NCI-H2196 treated with DMSO at 0.1 percent for 48 hours (cell line): ENCODE measurements at regions not wholly inside any gene's neighbourhood (a gene's known extent, or its start where the extent isn't known, plus 50 kb on each side); places are given as distances from the start of the nearest gene placed in this dataset.
A peak's percentile ranks its signal among the peaks of the same experiment; 100 is the strongest.

Experiments
- DNase-seq: peaks from one replicate; lab custom pipeline; 2025; ENCODE audit not compliant: unreplicated experiment; lab: John Stamatoyannopoulos, UW

GRCh38 chr4:24637173-24637572 lies 52.8 kb upstream of the DHX15 start:
- DNase-seq, result no peak

- DNase-seq, result no peak
Measured at GRCh38 chr4:24638396-24638875, 54.1 kb upstream of the DHX15 start.

DNA sequence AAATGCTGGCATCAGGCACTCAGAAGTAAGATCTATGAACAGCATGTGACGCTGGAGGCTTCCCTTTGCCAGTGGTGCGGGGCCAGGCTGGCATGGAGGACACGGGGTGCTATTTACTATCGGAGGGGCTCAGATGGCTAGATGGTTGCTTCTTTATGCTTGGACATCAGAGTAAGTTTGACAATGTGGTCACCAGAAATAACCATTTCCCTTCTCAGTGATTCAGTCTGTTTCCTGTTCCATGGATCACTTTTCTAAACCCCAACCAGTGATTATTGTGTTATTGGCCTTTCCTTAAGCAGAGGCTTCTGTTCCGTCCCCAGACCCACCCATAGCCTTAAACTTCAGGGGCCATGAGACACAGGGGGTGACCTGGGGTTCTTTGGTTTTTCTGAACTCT lies 55.4 kb upstream of the DHX15 start:
- DNase-seq, result no peak

DNA sequence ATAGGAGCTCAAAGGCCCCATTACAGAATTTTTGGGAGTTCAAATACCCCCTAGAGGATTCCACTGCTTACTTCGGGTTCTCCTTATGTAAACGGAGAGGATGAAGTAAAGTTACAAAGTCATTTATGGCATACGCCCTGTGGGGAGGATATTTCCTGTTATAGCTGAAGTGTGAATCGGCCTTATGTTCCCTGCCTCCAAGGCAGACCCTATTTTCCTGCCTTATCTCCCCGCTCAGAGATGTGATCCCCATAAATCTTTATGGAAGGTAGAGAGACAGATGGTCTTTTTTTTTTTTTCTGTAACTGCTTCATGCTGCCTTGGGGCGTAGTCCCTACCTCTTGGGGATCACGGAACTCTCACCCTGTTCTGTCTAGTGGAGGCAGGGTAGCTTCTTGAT lies 56.0 kb upstream of the DHX15 start:
- no peak for DNase-seq

DNA sequence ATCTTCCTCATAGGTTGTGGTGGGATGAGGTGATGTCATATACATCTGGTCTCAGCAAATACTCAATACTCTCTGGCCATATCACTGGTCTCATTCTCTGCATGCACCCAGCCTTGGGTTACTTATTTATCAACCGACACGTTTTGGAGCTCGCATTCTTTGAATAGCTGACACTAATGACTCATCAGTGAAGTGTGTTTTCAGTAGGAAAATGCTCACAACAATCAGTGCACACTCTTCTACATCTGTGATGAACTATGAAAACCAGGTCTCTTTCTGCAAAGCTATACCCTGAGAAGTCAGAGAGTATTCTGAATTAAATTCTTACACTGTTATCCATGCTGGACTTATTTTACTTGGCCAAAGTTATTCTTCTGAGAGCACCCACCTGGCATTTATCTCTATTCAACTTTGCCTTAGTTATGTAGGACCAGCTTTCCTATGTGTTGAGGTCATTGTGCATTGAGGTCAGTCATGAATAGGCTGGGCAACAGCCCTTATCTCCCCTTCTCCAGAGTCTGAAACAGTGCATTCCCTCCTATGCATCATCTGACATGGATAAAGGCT lies 58.7 kb upstream of the DHX15 start:
- DNase-seq, result no peak

DNA sequence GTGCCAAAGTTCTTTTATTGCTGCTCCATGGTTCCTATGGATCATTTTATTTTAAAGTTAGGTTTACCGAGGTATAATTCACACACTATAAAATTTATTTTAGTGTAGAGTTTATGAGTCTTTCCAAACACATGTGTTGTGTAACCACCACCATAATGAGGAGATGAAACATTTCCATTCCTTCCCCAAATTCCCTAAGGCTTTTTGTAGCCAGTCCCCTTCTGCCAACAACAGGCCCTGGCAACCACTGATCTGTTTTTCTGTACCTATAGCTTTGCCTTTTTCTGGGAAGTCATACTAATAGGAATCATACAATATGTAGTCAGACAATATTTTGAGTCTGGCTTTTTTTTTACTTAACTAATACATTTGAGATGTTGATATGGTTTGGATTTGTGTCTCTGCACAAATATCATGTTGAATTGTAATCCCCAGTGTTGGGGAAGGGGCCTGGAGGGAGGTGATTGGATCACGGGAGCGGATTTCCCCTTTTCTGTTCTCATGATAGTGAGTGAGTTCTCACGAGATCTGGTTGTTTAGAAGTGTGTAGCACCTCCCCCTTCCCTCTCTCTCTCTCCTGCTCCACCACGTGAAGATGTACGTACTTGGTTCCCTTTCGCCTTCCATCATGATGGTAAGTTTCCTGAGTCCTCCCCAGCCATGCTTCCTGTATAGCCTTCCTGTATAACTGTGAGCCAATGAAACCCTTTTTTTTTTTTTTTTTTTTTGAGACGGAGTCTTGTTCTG lies 59.6 kb upstream of the DHX15 start:
- DNase-seq, result no peak

DNA sequence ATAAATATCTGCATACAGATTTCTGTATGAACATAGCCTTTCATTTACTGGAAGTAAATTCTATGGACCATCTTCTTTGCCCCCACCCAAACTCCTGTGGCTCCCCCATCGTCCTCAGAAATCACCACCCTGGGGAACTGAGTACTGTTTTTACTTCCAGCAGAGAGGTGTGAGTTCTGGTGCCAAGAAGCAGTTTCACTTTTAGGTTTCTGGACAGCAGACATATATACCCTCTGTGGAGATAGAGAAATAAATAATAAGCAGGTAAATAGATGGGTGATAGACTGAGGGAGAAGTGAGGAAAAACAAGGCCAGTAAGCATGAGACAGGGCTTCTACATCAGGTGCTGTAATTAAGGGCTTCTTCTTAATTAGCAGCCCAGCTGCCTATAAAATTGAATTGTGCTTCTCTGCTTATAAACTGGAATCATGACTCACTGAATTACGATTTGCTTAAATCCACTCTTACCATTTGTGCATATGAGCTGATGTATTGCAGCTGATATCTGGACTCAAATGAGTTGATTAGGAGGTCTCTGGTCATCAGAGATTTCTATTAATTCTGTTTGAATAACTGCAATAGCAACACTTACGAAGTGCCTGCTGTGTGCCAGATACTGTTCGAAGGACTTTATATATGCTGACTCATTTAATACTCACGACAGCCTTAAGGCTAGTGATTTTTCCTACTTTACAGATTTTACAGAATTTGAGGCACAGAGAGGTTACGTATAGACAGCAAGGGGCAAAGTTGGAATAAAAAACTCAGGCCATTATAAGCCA lies 60.8 kb upstream of the DHX15 start:
- no peak for DNase-seq

DNA sequence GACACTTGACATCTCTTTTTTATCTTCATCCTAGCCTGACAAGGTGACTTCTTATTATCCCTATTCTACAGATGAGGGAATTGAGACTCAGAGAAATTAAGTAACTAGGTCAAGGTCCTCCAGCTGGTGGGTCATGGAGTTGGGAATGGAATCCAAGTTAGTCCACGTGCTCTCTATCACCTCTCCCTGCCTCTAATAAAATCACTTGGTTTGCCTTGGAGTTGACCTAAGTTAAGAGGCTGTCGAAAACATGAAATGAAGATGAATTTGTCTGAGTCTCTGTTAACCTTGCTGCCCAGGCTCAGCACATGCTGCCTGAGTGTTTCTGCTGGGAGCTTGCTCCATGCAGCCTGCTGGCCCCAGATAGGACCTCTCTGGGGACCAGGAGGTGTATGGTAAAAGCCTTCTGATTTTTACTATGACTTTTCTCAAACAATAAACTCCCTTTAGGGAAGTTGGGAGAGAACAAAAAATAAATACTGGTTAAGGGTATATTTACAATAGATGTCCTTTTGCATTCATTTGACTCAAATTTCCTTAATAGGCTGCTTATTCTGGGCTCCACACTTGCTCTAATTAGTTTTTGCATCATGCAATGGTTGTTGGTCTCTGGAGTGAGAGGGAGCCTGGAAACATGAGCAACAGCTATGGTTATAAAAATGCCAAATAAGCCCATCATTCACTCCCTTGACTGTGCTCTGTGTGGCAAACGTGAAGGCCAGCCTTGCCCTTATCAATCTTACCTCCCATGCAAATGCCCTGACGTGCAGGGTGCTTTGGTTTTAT lies 61.6 kb upstream of the DHX15 start:
- no peak for DNase-seq

DNA sequence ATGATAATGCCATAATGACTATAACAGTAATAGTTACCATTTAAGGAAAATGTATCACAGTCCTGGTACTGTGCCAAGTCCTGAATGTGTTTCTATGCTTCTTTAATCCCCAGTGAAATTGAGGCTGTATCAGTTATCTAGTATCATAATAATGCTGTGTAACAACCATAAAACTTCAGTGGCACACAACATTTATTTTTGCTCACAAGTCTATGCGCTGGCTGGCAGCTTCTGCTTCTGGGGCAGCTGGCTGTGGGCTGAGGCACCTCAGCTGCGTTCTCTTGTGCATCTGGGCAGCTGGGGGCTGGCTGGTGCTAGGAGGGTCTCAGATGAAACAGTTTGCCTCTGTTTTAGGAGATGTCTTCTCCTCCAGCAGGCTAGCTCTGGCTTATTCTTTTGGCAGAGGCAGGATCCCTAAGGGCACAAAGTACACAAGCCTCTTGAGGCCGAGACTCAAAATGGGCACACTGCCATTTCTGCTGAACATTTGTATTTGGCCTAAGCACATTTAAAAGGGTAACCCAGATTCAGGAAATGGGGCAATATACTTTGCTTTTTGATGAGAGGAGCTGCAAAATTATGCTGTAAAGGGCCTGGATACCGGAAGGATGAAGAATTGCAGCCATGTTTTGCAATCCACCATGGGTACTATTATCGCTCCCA lies 62.6 kb upstream of the DHX15 start:
- DNase-seq, result no peak

- DNase-seq, result no peak
Measured at GRCh38 chr4:24650849-24651640, 66.7 kb upstream of the DHX15 start.

DNA sequence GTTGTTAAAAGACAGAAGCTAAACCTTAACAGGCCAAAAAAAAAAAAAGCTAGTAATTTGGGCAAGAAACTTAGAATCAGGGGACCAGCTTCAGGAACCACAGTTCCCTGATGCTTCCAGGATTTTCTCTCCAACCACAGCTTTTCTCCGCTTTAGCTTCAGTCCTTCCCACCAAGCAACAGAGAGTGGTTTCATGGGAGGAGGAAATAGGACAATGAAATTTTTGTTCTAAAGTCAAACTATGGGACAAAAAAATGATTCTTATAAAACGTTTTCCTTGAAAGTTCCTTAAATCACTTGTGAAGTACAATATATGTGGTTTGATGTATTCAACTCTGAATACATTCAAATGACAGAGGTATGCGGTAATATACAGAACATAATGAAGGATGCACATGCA lies 71.0 kb upstream of the DHX15 start:
- no peak for DNase-seq

- DNase-seq, result no peak
Measured at GRCh38 chr4:24655971-24656370, 71.6 kb upstream of the DHX15 start.

DNA sequence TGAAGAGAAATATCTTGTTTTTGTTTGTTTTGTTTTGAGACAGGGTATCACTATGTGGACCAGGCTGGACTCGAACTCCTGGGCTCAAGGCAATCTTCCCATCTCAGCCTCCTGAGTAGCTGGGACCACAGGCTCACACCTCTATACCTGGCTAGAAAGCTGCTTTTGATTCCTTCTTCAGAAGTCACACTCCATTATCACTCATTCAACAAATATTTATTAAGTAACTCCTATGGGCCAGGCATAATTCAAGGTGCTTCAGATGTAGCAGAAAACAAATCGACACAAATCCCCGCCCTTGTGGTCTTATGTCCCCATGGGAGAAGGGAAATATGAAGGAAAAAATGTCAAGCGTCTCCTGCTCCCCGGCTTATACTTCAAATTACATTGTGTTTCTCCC lies 72.6 kb upstream of the DHX15 start:
- DNase-seq, result no peak

DNA sequence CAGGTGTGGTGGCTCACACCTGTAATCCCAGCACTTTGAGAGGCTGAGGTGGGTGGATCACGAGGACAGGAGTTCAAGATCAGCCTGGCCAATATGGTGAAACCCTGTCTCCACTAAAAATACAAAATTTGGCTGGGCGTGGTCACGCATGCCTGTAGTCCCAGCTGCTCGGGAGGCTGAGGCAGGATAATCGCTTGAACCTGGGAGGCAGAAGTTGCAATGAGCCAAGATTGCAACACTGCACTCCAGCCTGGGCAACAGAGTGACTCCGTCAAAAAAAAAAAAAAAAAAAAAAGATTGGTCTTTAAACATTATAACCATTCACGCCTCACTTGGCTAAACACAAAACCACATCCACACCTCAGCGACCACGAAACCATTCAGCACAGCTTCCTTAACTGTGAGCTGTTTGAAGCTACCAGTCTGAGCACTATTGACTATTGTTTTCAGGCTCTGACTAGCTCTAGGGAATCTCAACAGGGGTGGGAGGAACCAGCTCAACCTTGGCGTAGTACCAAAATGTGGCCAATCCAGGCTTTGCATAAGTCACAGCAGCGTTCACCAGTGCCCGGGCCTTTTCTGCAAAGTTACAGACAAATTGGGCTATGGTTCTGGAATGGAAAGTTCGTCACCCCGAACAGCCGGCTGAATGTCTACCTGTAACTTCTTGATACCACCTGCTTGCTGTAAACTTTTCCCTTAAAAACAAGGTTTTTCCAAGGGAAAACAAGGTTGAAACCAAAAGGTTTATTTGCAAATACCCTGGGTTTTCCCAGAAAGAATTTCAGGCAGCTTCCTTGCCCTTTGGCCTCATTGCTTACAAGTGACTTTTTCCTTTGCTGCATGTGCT lies 73.6 kb upstream of the DHX15 start:
- DNase-seq, result peak; percentile 21

DNA sequence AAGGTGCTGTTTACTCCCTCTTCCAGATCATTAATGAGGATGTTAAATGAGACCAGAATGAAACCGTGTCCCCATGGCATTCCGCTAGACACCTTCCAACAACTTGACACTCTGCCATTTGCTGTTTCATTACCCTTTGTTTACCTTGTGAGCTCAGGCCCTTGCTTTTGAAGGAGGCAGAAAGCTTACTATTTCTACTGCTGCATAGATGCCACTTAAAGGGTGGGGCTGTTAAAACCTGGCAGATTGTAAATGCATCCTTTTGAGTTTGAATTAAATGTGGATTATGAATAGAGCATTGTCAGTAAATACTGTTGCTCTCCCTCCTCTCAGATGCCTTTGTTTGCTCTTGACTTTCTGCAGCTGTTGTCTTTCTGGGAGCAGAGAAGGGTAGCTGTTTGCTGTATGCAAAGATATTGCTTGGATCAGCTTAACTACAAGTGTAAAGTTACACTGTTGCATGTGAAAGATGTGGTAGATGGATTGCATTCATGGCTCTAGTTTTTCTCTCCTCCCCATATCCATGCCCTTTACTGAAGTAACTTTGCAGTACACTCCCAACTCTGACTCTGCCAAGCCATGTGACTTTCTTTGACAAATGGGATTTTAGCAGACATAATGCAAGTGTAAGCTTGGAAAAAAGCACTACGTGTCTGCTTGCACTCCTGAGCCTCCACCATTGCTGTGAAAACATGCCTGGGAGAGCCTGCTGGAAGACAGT lies 75.0 kb upstream of the DHX15 start:
- peak; percentile 81 for DNase-seq

DNA sequence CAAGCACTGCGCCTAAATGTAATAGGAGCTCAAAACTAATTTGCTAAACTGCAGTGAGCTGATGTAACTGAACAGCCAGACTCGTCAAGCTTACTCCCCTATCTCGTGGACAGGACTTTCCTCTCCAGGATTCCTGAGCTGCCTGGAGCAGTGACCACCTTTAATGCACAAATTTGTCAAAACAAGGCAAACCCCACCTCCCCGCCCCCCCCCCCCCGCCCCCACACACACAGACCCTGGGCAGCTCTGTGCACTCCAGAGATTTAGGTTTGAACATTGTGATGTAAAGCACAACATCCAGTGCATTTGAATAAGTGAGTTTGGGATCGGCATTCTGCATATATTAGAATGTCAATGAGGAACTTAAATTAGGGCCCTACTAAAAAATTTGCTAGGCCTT lies 77.7 kb upstream of the DHX15 start:
- DNase-seq, result no peak

DNA sequence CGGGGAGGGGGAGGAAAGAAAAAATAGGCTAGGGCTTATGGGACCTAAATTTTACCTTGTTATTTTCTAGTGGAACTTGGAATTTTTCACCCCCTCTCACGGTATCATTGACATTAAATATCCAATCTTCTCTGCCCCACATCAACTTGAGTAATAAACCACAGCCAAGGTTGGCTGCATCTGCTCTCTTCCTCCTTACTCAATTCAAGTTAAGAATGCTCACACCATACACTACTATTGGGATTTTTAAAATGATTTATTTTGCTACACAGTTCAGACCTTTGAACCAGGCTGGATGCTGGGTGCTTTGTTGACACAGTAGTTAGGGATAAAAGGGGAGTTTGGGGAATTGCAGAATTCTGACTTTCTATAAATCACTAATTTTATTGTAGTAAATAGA lies 78.2 kb upstream of the DHX15 start:
- no peak for DNase-seq

DNA sequence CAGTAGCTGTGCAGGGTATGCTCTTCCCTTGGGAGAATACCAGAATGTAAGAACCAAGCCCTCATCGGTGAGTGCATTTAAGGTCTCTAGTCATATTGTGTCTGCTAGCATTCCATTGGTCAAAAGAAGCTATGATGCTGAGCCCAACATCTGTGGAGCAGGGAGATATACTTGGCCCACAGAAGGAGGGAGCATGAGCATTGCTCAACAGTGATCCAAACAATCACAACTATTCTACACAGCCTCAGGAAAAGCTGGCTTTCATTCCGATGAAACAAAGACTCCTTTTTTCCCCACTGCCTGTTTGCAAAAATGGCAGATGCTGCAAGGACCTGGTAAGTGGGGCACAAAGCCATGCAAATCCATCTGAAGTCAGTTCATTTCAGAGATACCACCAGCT lies 80.6 kb upstream of the DHX15 start:
- DNase-seq, result no peak

GRCh38 chr4:24666316-24666715 lies 82.0 kb upstream of the DHX15 start:
- DNase-seq, result no peak
